Stomach (tissue), 4 donors: ENCODE measurements at regions not wholly inside any gene's neighbourhood (a gene's known extent, or its start where the extent isn't known, plus 50 kb on each side); places are given as distances from the start of the nearest gene placed in this dataset.

Experiments
- EP300 ChIP-seq: sonication (generic); formaldehyde crosslinking; IDR thresholded peaks from one replicate; pipeline ENCODE4 v1.6.1; 2017; ENCODE audit warnings: antibody characterized with exemption
- POLR2A ChIP-seq, 4 donors: fragments of 450-650 bp; IDR thresholded peaks; one replicate each; pipeline ENCODE4 v1.6.1; 2016; ENCODE audit warnings: antibody characterized with exemption in 4 of 4, control low read depth in 2 of 4, mild to moderate bottlenecking in 1 of 4, moderate library complexity in 1 of 4
- TF ChIP-seq, protein P1 (sequence below), 7 experiments: fragments of 450-650 bp in 4 of 7; fragments of 200-600 bp in 3 of 7; sonication (generic) in 3 of 7; IDR thresholded peaks; one replicate each; pipeline ENCODE4 v1.5.1; 2016 to 2019; ENCODE audit warnings: antibody characterized with exemption in 7 of 7, control low read depth in 2 of 7, mild to moderate bottlenecking in 1 of 7

DNA sequence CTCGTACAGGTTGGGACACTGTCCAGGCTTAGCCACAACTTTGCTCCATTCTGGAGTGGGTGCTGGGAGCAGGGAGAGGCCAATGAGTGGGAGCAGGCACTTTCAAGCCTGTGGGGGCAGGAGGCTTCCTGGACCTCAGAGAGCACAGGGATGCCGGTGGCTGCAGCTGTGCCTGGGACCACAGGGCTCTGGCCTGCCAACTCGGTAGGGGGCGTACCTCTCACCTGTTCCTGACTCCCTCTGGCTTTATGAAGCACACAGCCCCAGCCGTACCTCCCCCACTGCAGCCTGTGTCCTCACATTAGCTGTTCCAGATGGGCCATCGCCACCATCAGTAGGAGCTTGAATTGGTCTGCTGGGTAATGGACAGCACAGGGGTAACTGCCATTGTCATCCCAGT, 278.7 kb upstream of the KLHL1 start:
- TF ChIP-seq, protein P1, sequence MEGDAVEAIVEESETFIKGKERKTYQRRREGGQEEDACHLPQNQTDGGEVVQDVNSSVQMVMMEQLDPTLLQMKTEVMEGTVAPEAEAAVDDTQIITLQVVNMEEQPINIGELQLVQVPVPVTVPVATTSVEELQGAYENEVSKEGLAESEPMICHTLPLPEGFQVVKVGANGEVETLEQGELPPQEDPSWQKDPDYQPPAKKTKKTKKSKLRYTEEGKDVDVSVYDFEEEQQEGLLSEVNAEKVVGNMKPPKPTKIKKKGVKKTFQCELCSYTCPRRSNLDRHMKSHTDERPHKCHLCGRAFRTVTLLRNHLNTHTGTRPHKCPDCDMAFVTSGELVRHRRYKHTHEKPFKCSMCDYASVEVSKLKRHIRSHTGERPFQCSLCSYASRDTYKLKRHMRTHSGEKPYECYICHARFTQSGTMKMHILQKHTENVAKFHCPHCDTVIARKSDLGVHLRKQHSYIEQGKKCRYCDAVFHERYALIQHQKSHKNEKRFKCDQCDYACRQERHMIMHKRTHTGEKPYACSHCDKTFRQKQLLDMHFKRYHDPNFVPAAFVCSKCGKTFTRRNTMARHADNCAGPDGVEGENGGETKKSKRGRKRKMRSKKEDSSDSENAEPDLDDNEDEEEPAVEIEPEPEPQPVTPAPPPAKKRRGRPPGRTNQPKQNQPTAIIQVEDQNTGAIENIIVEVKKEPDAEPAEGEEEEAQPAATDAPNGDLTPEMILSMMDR (IDR thresholded peaks at IDR 0.05), result no peak
- TF ChIP-seq POLR2A (IDR thresholded peaks at IDR 0.05), result no peak
- no peak for TF ChIP-seq EP300
